HepG2 (cell line): ENCODE measurements at regions not wholly inside any gene's neighbourhood (a gene's known extent, or its start where the extent isn't known, plus 50 kb on each side); places are given as distances from the start of the nearest gene placed in this dataset.

ENCODE experiments used
- KAT7 ChIP-seq: IDR thresholded peaks from 2 replicates; pipeline ENCODE4 v1.6.1; 2018; ENCODE audit warnings: borderline replicate concordance, missing compliant biosample characterization
- MZF1 ChIP-seq: sonication (generic); formaldehyde crosslinking; IDR thresholded peaks from 2 replicates; pipeline ENCODE4 v1.8.1; 2023; ENCODE audit warnings: mild to moderate bottlenecking, missing genetic modification reagents, borderline replicate concordance
- TBX2 ChIP-seq: sonication (generic); formaldehyde crosslinking; IDR thresholded peaks from 2 replicates; pipeline ENCODE4 v1.5.0; 2020; ENCODE audit warnings: missing genetic modification reagents, mild to moderate bottlenecking, borderline replicate concordance
- TRIM24 ChIP-seq: sonication (generic); formaldehyde crosslinking; IDR thresholded peaks from 2 replicates; pipeline ENCODE4 v1.8.0; 2022; ENCODE audit warnings: mild to moderate bottlenecking, missing genetic modification reagents
- ZNF101 ChIP-seq: sonication (generic); formaldehyde crosslinking; IDR thresholded peaks from 2 replicates; pipeline ENCODE4 v1.4.0; 2020; ENCODE audit warnings: mild to moderate bottlenecking, low read depth, missing genetic modification reagents, borderline replicate concordance
- ZNF17 ChIP-seq: sonication (generic); formaldehyde crosslinking; IDR thresholded peaks from 2 replicates; pipeline ENCODE4 v1.5.0; 2020; ENCODE audit warnings: mild to moderate bottlenecking, missing genetic modification reagents
- ZNF782 ChIP-seq: sonication (generic); formaldehyde crosslinking; IDR thresholded peaks from 2 replicates; pipeline ENCODE4 v1.4.0; 2020; ENCODE audit warnings: missing genetic modification reagents, mild to moderate bottlenecking, borderline replicate concordance
- TF ChIP-seq, protein P1 (sequence below): sonication (generic); formaldehyde crosslinking; IDR thresholded peaks from 2 replicates; pipeline ENCODE4 v1.8.0; 2023; ENCODE audit warnings: mild to moderate bottlenecking, missing genetic modification reagents
- TF ChIP-seq, protein P2 (sequence below): sonication (generic); formaldehyde crosslinking; IDR thresholded peaks from 2 replicates; pipeline ENCODE4 v1.5.1; 2020; ENCODE audit warnings: missing genetic modification reagents, mild to moderate bottlenecking, borderline replicate concordance
- TF ChIP-seq, protein P3 (sequence below): sonication (generic); formaldehyde crosslinking; IDR thresholded peaks from 2 replicates; pipeline ENCODE4 v1.4.0; 2020; ENCODE audit warnings: missing genetic modification reagents
- TF ChIP-seq, protein P4 (sequence below): sonication (generic); formaldehyde crosslinking; IDR thresholded peaks from 2 replicates; pipeline ENCODE4 v1.9.0; 2021; ENCODE audit warnings: missing genetic modification reagents, mild to moderate bottlenecking, borderline replicate concordance
- TF ChIP-seq, protein P5 (sequence below): sonication (generic); formaldehyde crosslinking; IDR thresholded peaks from 2 replicates; pipeline ENCODE4 v1.5.1; 2020; ENCODE audit warnings: mild to moderate bottlenecking, missing genetic modification reagents
- TF ChIP-seq, protein P6 (sequence below): sonication (generic); formaldehyde crosslinking; IDR thresholded peaks from 2 replicates; pipeline ENCODE4 v1.8.1; 2023; ENCODE audit warnings: mild to moderate bottlenecking, missing genetic modification reagents
- TF ChIP-seq, protein P7 (sequence below): sonication (generic); formaldehyde crosslinking; IDR thresholded peaks from 2 replicates; pipeline ENCODE4 v1.4.0; 2020; ENCODE audit warnings: missing genetic modification reagents, mild to moderate bottlenecking, borderline replicate concordance

DNA sequence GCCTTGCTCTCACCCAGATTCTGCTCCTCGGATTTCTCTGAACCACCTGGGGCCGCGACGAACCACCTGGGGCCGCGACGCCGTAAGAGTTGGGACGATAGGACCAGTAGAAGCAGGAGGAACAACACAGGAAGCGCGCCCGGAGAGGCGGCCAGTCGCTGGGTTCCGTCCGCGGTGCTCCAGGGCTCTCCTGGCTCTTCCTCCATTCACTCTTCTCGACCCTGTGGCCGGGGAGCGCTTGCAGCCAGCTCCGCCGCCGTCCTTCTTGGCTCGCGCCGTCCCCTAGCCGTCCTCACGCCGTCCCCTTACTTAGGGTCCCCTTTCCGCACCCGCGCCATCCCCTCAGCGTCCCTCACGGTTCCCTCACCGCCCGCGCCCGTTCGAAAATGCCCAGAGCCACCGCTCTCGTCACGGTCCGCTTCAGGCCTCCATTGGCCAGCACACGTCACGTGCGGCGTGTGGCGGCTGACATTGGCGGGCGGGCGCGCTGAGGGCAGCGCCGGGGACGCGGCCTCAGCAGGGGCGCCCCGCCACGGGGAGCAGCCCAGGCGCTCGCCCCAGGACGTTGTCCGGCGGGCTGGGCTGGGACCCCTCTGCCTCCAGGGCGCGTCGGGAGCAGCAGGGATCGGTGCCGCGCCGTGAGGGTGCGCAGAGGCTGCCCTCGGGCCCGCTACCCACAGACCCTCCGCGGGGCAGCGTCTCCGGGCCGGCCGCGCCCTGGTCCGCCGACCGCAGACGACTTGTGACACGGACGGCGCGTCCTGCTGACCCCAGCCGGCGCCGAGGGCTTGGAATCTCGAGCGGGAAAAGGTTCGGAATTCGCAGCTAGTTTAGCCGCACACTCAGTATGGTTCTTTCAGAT, 53.7 kb upstream of the PTPDC1 start (continued):
- TF ChIP-seq, protein P1, sequence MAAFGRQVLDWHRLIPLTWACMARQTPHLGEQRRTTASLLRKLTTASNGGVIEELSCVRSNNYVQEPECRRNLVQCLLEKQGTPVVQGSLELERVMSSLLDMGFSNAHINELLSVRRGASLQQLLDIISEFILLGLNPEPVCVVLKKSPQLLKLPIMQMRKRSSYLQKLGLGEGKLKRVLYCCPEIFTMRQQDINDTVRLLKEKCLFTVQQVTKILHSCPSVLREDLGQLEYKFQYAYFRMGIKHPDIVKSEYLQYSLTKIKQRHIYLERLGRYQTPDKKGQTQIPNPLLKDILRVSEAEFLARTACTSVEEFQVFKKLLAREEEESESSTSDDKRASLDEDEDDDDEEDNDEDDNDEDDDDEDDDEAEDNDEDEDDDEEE (CRISPR knock-in tag): 0 out of 2 replicates have a peak, but pooled peaks have one; percentile 79
- no peak for TF ChIP-seq MZF1 (CRISPR knock-in tag)
- TF ChIP-seq, protein P2, sequence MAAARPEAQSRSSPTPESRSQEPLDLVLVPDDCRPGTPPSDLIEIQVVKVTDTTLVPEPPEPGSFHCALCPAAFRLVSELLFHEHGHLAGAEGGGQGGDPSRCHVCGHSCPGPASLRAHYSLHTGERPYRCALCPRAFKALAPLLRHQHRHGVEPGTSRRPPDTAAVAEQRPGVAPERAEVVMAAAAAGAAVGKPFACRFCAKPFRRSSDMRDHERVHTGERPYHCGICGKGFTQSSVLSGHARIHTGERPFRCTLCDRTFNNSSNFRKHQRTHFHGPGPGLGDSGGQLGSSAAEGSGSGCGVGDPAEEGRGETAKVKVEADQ (CRISPR knock-in tag): peak; percentile 66; the same call in 1 of the 2 replicates
- TF ChIP-seq, protein P3, sequence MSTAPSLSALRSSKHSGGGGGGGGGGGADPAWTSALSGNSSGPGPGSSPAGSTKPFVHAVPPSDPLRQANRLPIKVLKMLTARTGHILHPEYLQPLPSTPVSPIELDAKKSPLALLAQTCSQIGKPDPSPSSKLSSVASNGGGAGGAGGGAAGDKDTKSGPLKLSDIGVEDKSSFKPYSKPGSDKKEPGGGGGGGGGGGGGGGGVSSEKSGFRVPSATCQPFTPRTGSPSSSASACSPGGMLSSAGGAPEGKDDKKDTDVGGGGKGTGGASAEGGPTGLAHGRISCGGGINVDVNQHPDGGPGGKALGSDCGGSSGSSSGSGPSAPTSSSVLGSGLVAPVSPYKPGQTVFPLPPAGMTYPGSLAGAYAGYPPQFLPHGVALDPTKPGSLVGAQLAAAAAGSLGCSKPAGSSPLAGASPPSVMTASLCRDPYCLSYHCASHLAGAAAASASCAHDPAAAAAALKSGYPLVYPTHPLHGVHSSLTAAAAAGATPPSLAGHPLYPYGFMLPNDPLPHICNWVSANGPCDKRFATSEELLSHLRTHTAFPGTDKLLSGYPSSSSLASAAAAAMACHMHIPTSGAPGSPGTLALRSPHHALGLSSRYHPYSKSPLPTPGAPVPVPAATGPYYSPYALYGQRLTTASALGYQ (CRISPR knock-in tag): peak; percentile 73; the same call in 1 of the 2 replicates
- TF ChIP-seq, protein P4, sequence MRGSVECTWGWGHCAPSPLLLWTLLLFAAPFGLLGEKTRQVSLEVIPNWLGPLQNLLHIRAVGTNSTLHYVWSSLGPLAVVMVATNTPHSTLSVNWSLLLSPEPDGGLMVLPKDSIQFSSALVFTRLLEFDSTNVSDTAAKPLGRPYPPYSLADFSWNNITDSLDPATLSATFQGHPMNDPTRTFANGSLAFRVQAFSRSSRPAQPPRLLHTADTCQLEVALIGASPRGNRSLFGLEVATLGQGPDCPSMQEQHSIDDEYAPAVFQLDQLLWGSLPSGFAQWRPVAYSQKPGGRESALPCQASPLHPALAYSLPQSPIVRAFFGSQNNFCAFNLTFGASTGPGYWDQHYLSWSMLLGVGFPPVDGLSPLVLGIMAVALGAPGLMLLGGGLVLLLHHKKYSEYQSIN (CRISPR knock-in tag): no peak
- TF ChIP-seq, protein P5, sequence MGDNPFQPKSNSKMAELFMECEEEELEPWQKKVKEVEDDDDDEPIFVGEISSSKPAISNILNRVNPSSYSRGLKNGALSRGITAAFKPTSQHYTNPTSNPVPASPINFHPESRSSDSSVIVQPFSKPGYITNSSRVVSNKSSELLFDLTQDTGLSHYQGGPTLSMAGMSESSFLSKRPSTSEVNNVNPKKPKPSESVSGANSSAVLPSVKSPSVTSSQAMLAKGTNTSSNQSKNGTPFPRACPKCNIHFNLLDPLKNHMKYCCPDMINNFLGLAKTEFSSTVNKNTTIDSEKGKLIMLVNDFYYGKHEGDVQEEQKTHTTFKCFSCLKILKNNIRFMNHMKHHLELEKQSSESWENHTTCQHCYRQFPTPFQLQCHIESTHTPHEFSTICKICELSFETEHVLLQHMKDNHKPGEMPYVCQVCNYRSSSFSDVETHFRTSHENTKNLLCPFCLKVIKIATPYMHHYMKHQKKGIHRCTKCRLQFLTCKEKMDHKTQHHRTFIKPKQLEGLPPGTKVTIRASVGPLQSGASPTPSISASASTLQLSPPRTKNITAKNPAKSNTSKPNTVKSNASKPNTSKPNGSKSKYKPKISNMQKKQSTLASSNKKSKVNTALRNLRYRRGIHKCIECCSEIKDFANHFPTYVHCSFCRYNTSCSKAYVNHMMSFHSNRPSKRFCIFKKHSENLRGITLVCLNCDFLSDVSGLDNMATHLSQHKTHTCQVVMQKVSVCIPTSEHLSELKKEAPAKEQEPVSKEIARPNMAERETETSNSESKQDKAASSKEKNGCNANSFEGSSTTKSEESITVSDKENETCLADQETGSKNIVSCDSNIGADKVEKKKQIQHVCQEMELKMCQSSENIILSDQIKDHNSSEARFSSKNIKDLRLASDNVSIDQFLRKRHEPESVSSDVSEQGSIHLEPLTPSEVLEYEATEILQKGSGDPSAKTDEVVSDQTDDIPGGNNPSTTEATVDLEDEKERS (CRISPR knock-in tag): peak; percentile 63; the same call in 1 of the 2 replicates
- TF ChIP-seq, protein P6, sequence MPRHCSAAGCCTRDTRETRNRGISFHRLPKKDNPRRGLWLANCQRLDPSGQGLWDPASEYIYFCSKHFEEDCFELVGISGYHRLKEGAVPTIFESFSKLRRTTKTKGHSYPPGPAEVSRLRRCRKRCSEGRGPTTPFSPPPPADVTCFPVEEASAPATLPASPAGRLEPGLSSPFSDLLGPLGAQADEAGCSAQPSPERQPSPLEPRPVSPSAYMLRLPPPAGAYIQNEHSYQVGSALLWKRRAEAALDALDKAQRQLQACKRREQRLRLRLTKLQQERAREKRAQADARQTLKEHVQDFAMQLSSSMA (CRISPR knock-in tag): no peak
- TF ChIP-seq ZNF782 (CRISPR knock-in tag): no peak
- TF ChIP-seq KAT7 (CRISPR knock-in tag): peak; percentile 86
- TF ChIP-seq ZNF17 (CRISPR knock-in tag): no peak
- no peak for TF ChIP-seq ZNF101
- TF ChIP-seq, protein P7, sequence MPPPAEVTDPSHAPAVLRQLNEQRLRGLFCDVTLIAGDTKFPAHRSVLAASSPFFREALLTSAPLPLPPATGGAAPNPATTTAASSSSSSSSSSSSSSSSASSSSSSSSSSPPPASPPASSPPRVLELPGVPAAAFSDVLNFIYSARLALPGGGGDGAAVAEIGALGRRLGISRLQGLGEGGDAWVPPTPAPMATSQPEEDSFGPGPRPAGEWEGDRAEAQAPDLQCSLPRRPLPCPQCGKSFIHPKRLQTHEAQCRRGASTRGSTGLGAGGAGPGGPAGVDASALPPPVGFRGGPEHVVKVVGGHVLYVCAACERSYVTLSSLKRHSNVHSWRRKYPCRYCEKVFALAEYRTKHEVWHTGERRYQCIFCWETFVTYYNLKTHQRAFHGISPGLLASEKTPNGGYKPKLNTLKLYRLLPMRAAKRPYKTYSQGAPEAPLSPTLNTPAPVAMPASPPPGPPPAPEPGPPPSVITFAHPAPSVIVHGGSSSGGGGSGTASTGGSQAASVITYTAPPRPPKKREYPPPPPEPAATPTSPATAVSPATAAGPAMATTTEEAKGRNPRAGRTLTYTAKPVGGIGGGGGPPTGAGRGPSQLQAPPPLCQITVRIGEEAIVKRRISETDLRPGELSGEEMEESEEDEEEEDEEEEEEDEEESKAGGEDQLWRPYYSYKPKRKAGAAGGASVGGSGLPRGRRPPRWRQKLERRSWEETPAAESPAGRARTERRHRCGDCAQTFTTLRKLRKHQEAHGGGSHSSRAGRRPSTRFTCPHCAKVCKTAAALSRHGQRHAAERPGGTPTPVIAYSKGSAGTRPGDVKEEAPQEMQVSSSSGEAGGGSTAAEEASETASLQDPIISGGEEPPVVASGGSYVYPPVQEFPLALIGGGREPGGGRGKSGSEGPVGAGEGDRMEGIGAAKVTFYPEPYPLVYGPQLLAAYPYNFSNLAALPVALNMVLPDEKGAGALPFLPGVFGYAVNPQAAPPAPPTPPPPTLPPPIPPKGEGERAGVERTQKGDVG: no peak; the same call in 1 of the 2 replicates
- TF ChIP-seq TBX2: peak; percentile 81
- TF ChIP-seq TRIM24 (CRISPR knock-in tag): no peak
